Iris pigment epithelial cell (primary cell): ENCODE measurements at regions not wholly inside any gene's neighbourhood (a gene's known extent, or its start where the extent isn't known, plus 50 kb on each side); places are given as distances from the start of the nearest gene placed in this dataset.

Experiments
- DNase-seq: peaks from one replicate; pipeline ENCODE4 v3.0.0-alpha.2; 2011; ENCODE audit warnings: low read depth

- DNase-seq = no peak
Observed at GRCh38 chr5:63351164-63351563, 611.1 kb downstream of the HTR1A start.

- no peak for DNase-seq
Observed at GRCh38 chr5:63346451-63346850, 615.8 kb downstream of the HTR1A start.

- DNase-seq = no peak
Observed at GRCh38 chr5:63341442-63341841, 620.8 kb downstream of the HTR1A start.

- no peak for DNase-seq
Observed at GRCh38 chr5:63323926-63324325, 638.3 kb downstream of the HTR1A start.

- no peak for DNase-seq
Observed at GRCh38 chr5:63314551-63314950, 647.7 kb downstream of the HTR1A start.

- peak; percentile 0 for DNase-seq
Observed at GRCh38 chr5:63310644-63311043, 651.6 kb downstream of the HTR1A start.

- no peak for DNase-seq
Observed at GRCh38 chr5:63306909-63307308, 655.3 kb downstream of the HTR1A start.

- DNase-seq = no peak
Observed at GRCh38 chr5:63293317-63293716, 668.9 kb downstream of the HTR1A start.

- no peak for DNase-seq
Observed at GRCh38 chr5:63286724-63287123, 675.5 kb downstream of the HTR1A start.

GRCh38 chr5:63263411-63263810 lies 684.8 kb downstream of the LRRC70 start:
- DNase-seq = peak; percentile 39

- DNase-seq = peak; percentile 81
Observed at GRCh38 chr5:63262185-63262981, 683.8 kb downstream of the LRRC70 start.

GRCh38 chr5:63261695-63262094 lies 683.1 kb downstream of the LRRC70 start:
- DNase-seq = no peak

GRCh38 chr5:63255594-63255993 lies 677.0 kb downstream of the LRRC70 start:
- DNase-seq = no peak

GRCh38 chr5:63250939-63251338 lies 672.3 kb downstream of the LRRC70 start:
- no peak for DNase-seq

GRCh38 chr5:63249960-63250359 lies 671.3 kb downstream of the LRRC70 start:
- DNase-seq = peak; percentile 18

GRCh38 chr5:63247651-63248050 lies 669.0 kb downstream of the LRRC70 start:
- peak; percentile 62 for DNase-seq

GRCh38 chr5:63245271-63245670 lies 666.7 kb downstream of the LRRC70 start:
- peak; percentile 52 for DNase-seq

- no peak for DNase-seq
Observed at GRCh38 chr5:63240063-63240755, 661.6 kb downstream of the LRRC70 start.

GRCh38 chr5:63233911-63234310 lies 655.3 kb downstream of the LRRC70 start:
- DNase-seq = peak; percentile 31

GRCh38 chr5:63233361-63233760 lies 654.7 kb downstream of the LRRC70 start:
- no peak for DNase-seq

GRCh38 chr5:63230754-63231153 lies 652.1 kb downstream of the LRRC70 start:
- no peak for DNase-seq

- DNase-seq = peak; percentile 26
Observed at GRCh38 chr5:63228154-63228553, 649.5 kb downstream of the LRRC70 start.

GRCh38 chr5:63220244-63220643 lies 641.6 kb downstream of the LRRC70 start:
- no peak for DNase-seq

- no peak for DNase-seq
Observed at GRCh38 chr5:63217422-63217821, 638.8 kb downstream of the LRRC70 start.
